NCI-H2196 treated with DMSO at 0.1 percent for 48 hours (cell line): ENCODE measurements at regions not wholly inside any gene's neighbourhood (a gene's known extent, or its start where the extent isn't known, plus 50 kb on each side); places are given as distances from the start of the nearest gene placed in this dataset.
"Not testable (repeated sequence)": the region's sequence is repeated elsewhere in the genome, so short reads cannot be mapped to it uniquely, and the experiment has no call there.

Experiments used
- DNase-seq: peaks from one replicate; lab custom pipeline; 2025; ENCODE audit not compliant: unreplicated experiment; lab: John Stamatoyannopoulos, UW

- not testable (repeated sequence) for DNase-seq
These were observed 269.9 kb upstream of the NREP start for GRCh38 chr5:112026879-112027278.

GRCh38 chr5:112025757-112026156 lies 268.8 kb upstream of the NREP start:
- no peak for DNase-seq

- no peak for DNase-seq
These were observed 267.8 kb upstream of the NREP start for GRCh38 chr5:112024769-112025168.

- no peak for DNase-seq
These were observed 267.2 kb upstream of the NREP start for GRCh38 chr5:112024221-112024620.

- DNase-seq: no peak
These were observed 266.8 kb upstream of the NREP start for GRCh38 chr5:112023766-112024165.

GRCh38 chr5:112018846-112019245 lies 261.9 kb upstream of the NREP start:
- DNase-seq: no peak

GRCh38 chr5:112016980-112017379 lies 260.0 kb upstream of the NREP start:
- DNase-seq: no peak

GRCh38 chr5:112014783-112015395 lies 257.9 kb upstream of the NREP start:
- DNase-seq: no peak

- DNase-seq: no peak
These were observed 256.7 kb upstream of the NREP start for GRCh38 chr5:112013660-112014059.

- DNase-seq: no peak
These were observed 255.1 kb upstream of the NREP start for GRCh38 chr5:112012104-112012503.

GRCh38 chr5:112010475-112010874 lies 253.5 kb upstream of the NREP start:
- DNase-seq: no peak

- no peak for DNase-seq
These were observed 249.7 kb upstream of the NREP start for GRCh38 chr5:112006721-112007120.

- no peak for DNase-seq
These were observed 248.6 kb upstream of the NREP start for GRCh38 chr5:112005623-112005930.

- DNase-seq: no peak
These were observed 248.1 kb upstream of the NREP start for GRCh38 chr5:112004867-112005622.

- no peak for DNase-seq
These were observed 245.4 kb upstream of the NREP start for GRCh38 chr5:112002376-112002775.

GRCh38 chr5:111999286-111999685 lies 242.3 kb upstream of the NREP start:
- DNase-seq: no peak

- no peak for DNase-seq
These were observed 241.9 kb upstream of the NREP start for GRCh38 chr5:111998871-111999270.

GRCh38 chr5:111997711-111998110 lies 240.7 kb upstream of the NREP start:
- no peak for DNase-seq

GRCh38 chr5:111997308-111997707 lies 240.3 kb upstream of the NREP start:
- no peak for DNase-seq

- no peak for DNase-seq
These were observed 239.6 kb upstream of the NREP start for GRCh38 chr5:111996574-111996973.

GRCh38 chr5:111995701-111996100 lies 238.7 kb upstream of the NREP start:
- no peak for DNase-seq

- no peak for DNase-seq
These were observed 236.2 kb upstream of the NREP start for GRCh38 chr5:111993242-111993641.

- no peak for DNase-seq
These were observed 227.1 kb upstream of the NREP start for GRCh38 chr5:111984044-111984443.
